GM18873 (cell line): ENCODE measurements at regions not wholly inside any gene's neighbourhood (a gene's known extent, or its start where the extent isn't known, plus 50 kb on each side); places are given as distances from the start of the nearest gene placed in this dataset.
"Not testable (repeated sequence)": the region's sequence is repeated elsewhere in the genome, so short reads cannot be mapped to it uniquely, and the experiment has no call there.

ENCODE experiments used
- ATAC-seq: cut with Tn5 transposase; IDR thresholded peaks from one replicate; pipeline ENCODE4 v1.9.1; 2021; ENCODE audit warnings: mild to moderate bottlenecking, moderate library complexity, moderate number of reproducible peaks; ENCODE audit not compliant: unreplicated experiment, low FRiP score

GRCh38 chr16:72604375-72604774, 432.4 kb upstream of the PMFBP1 start:
- peak; percentile 68 for ATAC-seq

DNA sequence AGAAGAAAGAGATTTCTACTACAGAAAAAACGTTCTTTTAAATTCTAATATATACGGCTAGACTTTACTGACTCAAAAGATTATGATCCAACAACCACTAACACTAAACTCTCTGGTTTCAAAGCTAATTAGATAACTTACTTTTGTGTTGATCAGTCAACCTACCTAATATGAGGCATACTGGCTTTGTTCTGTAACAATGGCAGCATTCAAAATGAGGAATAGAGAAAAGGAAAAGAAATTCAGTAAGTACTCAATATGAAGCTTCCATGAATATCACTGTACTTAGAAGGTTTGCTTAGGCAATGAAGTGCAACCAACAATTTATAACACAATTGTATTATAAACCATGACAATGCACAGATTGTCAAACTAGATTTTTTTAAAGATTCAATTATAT, 430.5 kb upstream of the PMFBP1 start:
- no peak for ATAC-seq

GRCh38 chr16:72598696-72599095, 426.7 kb upstream of the PMFBP1 start:
- ATAC-seq, result no peak

- no peak for ATAC-seq
Observed at GRCh38 chr16:72597938-72598337, 426.0 kb upstream of the PMFBP1 start.

DNA sequence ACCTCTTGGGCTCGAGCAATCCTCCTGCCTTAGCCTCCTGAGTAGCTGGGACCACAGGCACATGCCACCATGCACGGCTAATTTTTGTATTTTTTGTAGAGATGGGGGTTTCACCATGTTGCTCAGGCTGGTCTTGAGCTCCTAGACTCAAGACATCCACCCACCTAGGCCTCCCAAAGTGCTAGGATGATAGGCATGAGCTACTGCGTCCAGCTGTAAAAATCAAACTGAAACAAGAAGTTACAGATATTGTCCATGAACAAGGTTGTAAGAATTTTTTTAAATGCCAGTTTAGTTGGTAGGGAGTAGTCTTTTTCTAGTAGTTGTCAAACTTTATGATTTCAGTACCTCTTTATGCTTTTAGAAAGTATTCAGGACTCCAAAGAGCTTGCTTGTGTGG, 424.4 kb upstream of the PMFBP1 start:
- no peak for ATAC-seq

- peak; percentile 95 for ATAC-seq
Observed at GRCh38 chr16:72590151-72590937, 418.4 kb upstream of the PMFBP1 start.

- no peak for ATAC-seq
Observed at GRCh38 chr16:72588551-72588950, 416.6 kb upstream of the PMFBP1 start.

DNA sequence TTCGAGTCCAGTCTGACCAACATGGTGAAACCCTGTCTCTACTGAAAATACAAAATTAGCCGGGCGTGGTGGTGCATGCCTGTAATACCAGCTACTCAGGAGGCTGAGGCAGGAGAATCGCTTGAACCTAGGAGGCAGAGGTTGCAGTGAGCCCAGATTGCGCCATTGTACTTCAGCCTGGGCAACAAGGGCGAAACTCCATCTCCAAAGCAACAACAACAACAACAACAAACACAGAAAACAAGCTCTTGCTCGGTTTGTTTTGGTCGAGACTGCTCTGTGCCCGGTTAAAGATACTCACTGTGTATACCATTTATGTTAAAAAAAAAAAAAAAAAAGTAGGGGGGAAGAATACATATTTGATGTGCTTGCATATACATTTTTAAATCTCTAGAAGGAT, 406.1 kb upstream of the PMFBP1 start:
- ATAC-seq, result not testable (repeated sequence)

DNA sequence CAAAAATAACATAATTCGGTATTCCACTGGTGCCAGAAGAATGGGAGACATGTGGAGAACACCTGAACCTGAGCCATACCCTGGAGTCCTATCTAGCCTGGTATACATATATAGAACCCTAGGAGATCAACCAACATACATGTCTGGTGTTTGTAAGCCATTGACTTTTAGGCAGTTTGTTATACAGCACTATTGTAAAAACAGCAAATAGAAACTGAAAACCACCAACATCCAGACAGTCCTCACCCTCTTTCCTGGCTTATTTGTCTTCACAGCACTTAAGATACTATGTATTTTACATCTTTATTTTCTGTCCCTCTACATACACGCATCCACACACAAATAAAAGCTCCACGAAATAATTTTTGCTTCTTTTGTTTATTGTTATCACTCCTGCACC, 404.2 kb upstream of the PMFBP1 start:
- ATAC-seq, result no peak

GRCh38 chr16:72569677-72570076, 397.7 kb upstream of the PMFBP1 start:
- ATAC-seq, result no peak

- no peak for ATAC-seq
Observed at GRCh38 chr16:72568502-72568901, 396.5 kb upstream of the PMFBP1 start.

- ATAC-seq, result no peak
Observed at GRCh38 chr16:72566174-72566573, 394.2 kb upstream of the PMFBP1 start.

DNA sequence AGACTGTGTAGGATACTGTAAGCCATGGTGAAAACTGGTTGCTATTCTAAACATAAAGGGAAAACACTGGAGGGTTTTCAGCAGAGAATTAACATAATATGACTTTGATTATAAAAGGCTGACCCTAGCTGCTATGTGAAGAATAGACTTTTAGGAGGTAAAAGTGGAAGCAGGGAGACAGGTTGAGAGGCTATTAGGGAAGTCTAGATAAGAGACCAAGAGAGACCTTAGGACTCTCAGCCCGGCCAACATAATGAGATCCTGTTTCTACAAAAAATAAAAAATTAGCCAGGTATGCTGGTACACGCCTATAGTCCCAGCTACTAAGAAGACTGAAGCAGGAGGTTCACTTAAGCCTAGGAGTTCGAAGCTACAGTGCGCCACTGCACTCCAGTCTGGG, 393.2 kb upstream of the PMFBP1 start:
- ATAC-seq, result no peak

DNA sequence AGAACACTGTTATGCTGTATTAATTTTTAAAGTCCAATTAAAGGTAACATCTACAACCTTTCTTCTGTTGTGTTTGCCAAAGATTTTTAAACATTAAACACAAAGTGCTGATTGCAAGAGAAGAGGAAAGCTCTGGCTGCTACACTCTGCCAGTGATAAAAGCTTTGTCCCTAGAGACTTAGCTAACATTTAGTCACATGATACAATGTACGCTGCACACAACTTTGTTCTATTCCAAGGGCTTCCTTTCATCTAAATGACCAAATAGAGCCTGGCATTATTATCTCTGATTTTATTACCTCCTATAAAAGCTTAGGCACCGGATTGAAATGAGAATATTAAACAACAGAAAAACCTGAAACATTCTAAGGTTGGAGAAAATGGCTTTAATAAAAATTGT, 388.7 kb upstream of the PMFBP1 start:
- no peak for ATAC-seq

DNA sequence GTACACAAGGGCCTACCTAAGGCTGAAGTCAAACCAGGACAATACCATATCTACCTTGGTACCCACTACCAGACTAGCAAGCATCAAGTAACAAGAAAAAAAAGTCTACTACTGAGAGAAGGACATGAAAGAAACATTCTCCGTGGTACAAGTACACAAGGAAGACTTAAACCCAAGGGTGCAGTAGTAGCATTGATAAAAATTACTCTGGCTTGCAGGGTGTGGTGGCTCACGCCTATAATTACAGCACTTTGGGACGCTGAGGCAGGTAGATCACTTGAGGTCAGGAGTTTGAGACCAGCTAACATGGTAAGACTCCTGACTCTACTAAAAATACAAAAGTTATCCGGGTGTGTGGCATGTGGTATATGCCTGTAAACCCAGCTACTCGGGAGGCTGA, 386.5 kb upstream of the PMFBP1 start:
- ATAC-seq, result no peak

- ATAC-seq, result no peak
Observed at GRCh38 chr16:72554935-72555334, 383.0 kb upstream of the PMFBP1 start.

- no peak for ATAC-seq
Observed at GRCh38 chr16:72552654-72553053, 380.7 kb upstream of the PMFBP1 start.

DNA sequence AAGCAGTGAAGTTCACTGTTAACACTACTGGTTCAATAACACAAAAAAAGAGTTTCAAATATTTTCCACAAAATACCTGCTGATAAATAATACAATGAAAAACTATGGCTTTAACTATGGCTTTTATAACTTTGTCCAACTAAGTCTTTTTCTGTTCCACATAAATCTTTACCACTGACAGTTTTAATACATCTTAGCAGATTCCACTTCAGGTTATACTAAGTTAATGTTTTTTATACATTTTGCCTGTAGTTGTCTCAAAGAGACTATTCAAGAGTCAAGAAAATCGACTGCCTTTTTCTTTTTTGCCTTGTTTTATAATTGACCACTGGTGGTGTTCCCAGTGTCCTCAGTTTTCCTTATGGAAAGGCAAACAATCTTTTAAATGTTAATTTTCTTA, 379.7 kb upstream of the PMFBP1 start:
- ATAC-seq, result no peak

DNA sequence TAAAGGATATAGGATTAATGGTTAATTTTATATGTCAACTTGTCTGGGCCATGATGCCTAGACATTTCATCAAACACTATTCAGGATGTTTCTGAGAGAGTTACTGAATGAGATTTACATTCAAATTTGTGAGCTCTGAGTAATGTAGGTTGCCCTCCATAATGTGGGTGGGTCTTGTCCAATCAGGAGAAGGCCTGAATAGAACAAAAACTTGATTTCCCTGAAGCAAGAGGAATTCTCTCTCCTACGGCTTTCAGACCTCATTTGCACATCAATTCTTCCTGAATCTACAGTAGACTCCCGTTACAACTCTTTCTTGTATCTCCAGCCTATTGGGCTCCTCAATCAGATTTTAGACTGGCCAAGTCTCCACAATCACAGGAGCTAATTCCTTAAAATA, 377.9 kb upstream of the PMFBP1 start:
- no peak for ATAC-seq

DNA sequence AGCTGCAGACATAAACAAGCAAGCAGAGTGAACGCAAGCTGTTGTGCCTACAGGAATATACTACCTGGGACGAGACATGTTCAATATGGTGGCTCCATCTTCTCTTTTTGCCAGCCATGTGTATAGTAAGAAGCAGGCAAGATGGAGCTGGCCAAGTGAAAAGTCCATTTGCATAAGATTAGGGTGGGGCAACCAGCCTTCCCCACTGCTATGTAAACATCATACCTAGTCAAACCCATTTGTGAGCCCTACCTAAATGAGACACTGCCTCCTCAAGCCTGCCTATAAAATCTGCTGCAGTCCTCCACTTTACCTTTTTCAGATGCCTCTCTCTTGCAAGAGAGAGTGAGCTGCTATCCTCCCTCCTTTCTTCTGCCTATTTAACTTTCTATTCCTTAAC, 370.1 kb upstream of the PMFBP1 start:
- ATAC-seq, result no peak

DNA sequence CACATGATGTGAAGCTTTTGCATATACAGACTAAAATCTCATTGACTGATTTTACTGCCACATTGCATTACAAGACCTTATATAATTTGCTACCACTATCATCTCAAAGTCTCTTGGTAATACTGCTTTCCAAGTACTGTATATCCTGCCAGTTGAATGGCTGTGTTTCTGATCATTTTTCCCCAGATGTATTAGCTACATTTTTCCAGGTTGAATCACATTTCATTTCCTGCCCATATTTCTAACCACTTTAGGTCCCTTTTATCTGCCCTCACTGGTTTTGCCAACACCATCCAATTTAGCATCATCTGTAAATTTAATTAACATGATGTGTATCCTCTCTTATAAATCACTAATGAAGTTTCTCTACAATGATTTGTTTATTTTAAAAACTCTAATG, 365.7 kb upstream of the PMFBP1 start:
- no peak for ATAC-seq

DNA sequence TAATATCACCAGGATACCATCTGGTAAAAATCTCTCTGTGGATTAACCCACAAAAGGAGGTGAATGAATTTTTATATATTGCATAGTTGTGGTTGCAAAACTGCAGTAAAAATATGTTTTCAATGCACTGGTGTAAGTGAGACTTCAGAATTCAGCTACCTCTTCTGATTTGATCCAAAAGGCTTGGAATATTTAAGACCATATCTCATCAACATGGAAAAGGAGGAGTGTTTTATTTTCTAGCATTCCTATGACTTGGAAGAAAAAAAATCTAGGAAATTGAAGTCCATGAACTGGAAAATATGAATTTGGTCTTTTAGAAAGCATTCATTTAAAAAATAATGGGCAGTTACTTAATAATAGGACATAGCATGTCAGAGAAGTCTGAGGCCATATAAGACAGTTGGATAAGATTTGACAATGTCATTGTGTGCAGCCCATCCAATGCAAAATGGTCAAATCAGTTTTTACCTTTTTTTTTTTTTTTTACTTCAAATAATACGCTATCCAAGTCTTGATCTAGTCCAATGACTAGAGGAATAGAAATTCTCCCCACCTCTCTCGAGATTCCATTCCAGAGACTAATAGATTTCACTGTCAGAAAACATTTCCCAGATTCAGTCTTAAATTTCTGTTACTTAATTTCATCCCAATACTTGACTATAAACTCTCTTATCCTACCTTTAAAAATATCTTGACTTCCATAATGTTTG, 364.9 kb upstream of the PMFBP1 start:
- ATAC-seq, result no peak
